Esophagus muscularis mucosa (tissue), 3 donors: ENCODE measurements at regions not wholly inside any gene's neighbourhood (a gene's known extent, or its start where the extent isn't known, plus 50 kb on each side); places are given as distances from the start of the nearest gene placed in this dataset.

Experiments
- POLR2AphosphoS5 ChIP-seq, 2 donors: sonication (generic); formaldehyde crosslinking; IDR thresholded peaks; one replicate each; pipeline ENCODE4 v1.6.1; 2017; ENCODE audit warnings: antibody characterized with exemption in 2 of 2
- TF ChIP-seq, protein P1 (sequence below), 3 experiments: fragments of 200-600 bp in 2 of 3; fragments of 450-650 bp in 1 of 3; sonication (generic) in 2 of 3; IDR thresholded peaks; one replicate each; pipeline ENCODE4 v1.5.1; 2017 to 2019; ENCODE audit warnings: antibody characterized with exemption in 3 of 3, mild to moderate bottlenecking in 2 of 3, moderate library complexity in 1 of 3

- TF ChIP-seq POLR2AphosphoS5 (IDR thresholded peaks at IDR 0.05) = no peak
- TF ChIP-seq, protein P1, sequence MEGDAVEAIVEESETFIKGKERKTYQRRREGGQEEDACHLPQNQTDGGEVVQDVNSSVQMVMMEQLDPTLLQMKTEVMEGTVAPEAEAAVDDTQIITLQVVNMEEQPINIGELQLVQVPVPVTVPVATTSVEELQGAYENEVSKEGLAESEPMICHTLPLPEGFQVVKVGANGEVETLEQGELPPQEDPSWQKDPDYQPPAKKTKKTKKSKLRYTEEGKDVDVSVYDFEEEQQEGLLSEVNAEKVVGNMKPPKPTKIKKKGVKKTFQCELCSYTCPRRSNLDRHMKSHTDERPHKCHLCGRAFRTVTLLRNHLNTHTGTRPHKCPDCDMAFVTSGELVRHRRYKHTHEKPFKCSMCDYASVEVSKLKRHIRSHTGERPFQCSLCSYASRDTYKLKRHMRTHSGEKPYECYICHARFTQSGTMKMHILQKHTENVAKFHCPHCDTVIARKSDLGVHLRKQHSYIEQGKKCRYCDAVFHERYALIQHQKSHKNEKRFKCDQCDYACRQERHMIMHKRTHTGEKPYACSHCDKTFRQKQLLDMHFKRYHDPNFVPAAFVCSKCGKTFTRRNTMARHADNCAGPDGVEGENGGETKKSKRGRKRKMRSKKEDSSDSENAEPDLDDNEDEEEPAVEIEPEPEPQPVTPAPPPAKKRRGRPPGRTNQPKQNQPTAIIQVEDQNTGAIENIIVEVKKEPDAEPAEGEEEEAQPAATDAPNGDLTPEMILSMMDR (IDR thresholded peaks at IDR 0.05) = no peak
Measured at GRCh38 chr2:222352981-222353380, 54.2 kb upstream of the PAX3 start.
